Upper lobe of left lung (tissue), 4 donors: ENCODE measurements at regions not wholly inside any gene's neighbourhood (a gene's known extent, or its start where the extent isn't known, plus 50 kb on each side); places are given as distances from the start of the nearest gene placed in this dataset.

Experiments
- CTCF ChIP-seq, 6 experiments: fragments of 450-650 bp in 4 of 6; fragments of 200-600 bp in 2 of 6; sonication (generic) in 2 of 6; IDR thresholded peaks; one replicate each; pipeline ENCODE4 v1.5.1; 2016 to 2019; ENCODE audit warnings: antibody characterized with exemption in 6 of 6
- POLR2A ChIP-seq, 4 donors: fragments of 450-650 bp; IDR thresholded peaks; one replicate each; pipeline ENCODE4 v1.5.1; 2016 to 2017; ENCODE audit warnings: antibody characterized with exemption in 4 of 4, mild to moderate bottlenecking in 2 of 4

DNA sequence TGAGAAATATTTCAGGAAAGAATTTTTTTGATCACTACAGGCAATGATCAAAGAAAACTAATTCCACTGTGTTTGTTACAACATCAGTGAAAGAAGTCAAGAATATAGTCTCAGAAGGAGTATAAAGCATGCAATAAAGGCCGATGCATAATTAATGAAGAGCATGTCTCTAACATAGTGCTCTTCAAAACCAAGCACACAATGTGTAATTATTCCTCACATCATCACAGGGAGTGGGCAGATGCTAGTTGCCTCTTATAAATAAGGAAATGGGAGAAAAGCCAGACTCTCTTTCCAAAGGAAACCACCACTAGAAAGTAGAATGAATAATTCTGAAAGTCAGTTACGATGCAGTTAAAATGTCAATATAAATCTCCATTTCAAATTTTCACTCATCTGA is 220.1 kb downstream of the TEX36 start:
- no peak for TF ChIP-seq POLR2A (IDR thresholded peaks at IDR 0.05)
- TF ChIP-seq CTCF (IDR thresholded peaks at IDR 0.05) = no peak
